Activated CD8-positive, alpha-beta memory T cell treated with anti-CD3 and anti-CD28 coated beads, Interleukin-2, amount 10 ng/mL, durations not matched to agents 7 days and 5 days (primary cell): ENCODE measurements at regions not wholly inside any gene's neighbourhood (a gene's known extent, or its start where the extent isn't known, plus 50 kb on each side); places are given as distances from the start of the nearest gene placed in this dataset.

Experiments
- ATAC-seq: fragments of 150-1000 bp; cut with Tn5 transposase; one replicate; pipeline ENCODE4 v1.10.0; 2021; ENCODE audit warnings: moderate library complexity
- CTCF ChIA-PET: fragments of 350-600 bp; sonication (Branson Sonifier 250); formaldehyde crosslinking; loops from one replicate; lab custom pipeline; 2021; ENCODE audit warnings: antibody characterized with exemption; lab: Charles Lee
- DNase-seq: peaks from one replicate; pipeline ENCODE4 v3.0.0-alpha.2; 2020
- H3K27ac Mint-ChIP-seq: one replicate; pipeline ENCODE4 v1.8.0; 2021; ENCODE audit warnings: mild to moderate bottlenecking, mixed read lengths
- H3K27me3 Mint-ChIP-seq: one replicate; pipeline ENCODE4 v1.8.0; 2021; ENCODE audit warnings: mixed read lengths
- H3K36me3 Mint-ChIP-seq: one replicate; pipeline ENCODE4 v1.8.0; 2021; ENCODE audit warnings: mild to moderate bottlenecking, mixed read lengths
- H3K4me1 Mint-ChIP-seq: one replicate; pipeline ENCODE4 v1.8.0; 2021; ENCODE audit warnings: mixed read lengths
- H3K4me3 Mint-ChIP-seq: one replicate; pipeline ENCODE4 v1.8.0; 2021; ENCODE audit warnings: mild to moderate bottlenecking, moderate library complexity, mixed read lengths
- H3K9me3 Mint-ChIP-seq: one replicate; pipeline ENCODE4 v1.8.0; 2022; ENCODE audit warnings: low read depth, mixed read lengths

DNA sequence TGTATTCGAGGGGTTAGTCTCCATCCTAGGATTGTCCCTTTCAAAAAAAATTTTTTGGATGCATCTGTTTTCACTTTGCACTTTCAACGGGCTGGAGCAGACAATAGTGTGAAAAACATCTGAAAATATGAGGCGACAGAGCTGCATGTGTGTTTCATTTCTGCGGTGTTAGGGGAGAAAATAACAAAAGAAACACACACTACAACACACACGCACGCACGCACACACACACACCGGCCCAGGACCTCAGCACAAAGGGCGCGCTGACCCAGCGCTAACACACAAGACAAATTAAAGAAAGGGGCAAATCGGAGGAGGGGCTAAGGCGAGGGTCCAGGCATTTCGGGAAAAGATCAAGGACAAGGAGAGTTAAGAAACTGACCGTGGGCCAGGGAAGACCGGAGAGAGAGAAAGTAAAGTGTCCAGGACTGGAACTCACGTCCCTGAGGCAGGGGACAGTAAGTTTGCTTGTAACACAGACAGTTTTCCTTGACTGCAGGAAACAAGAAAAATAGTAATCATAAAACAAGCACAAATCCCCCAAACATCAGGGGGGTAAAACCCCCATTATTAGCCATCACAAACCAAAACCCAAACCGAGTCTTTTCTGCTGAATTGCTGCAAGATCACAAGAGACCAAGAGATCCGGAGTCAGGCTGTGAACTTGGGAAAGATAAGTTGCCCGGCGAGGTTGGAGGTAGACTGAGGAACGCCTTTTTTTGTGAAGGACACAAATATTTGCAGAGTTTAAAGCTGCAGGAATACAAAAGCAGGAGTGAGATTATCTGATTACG lies 302.1 kb downstream of the PARP8 start:
- Mint-ChIP-seq H3K27ac (peak overlapping the region; percentile 2), H3K36me3 (no peaks in the 10 kb centered on the region), H3K9me3 (no peaks in the 10 kb centered on the region), H3K27me3 (peaks cover 85% of the 10 kb centered on the region), H3K4me3 (peak overlapping the region; percentile 75), H3K4me1 (peaks cover 48% of the 10 kb centered on the region)
- CTCF ChIA-PET = no interaction called here
- DNase-seq (no peak), ATAC-seq (no peak)

DNA sequence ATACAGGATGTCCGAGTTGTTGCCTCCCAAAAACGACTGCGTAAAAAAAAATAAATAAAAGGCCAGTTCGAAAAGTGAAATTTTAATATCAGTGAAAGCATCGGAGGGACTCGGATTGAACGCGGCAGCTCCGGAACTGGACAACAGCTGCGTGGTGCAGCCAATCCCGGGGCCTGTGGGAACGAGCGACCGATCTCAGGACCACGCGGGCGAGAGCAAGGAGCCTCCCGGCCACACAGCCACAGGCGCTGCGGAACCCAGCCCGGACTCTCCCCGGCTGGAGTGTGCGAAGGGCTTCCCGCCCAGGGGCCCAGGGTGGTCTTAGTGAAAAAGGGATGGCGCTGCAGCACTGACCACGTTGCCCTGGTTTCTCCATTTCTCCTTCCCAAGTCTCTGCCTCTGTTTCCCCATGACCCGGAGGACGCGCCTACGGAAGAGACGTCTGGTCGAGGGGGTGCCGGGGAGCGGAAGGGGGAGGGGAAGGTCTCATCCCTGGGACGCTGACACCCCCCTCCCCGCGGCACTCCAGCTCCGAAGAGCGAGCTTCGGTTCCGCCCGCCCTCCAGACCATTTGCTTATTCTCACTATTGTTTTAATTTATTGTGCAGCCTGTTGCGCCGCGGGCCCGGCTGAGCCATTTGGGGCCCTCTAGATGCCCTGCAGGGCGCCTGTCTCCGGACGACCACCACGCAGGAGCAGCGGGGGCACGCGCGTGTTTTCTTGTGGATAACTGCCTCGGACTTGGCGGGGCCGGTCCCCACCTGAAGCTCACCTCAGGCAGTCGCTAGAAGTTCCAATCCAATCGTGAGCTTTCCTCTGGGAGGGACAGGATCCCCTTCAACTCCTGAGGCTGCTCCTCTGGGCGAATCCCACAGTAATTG lies 303.0 kb downstream of the PARP8 start:
- Mint-ChIP-seq H3K9me3 (no peaks in the 10 kb centered on the region), H3K36me3 (no peaks in the 10 kb centered on the region), H3K4me3 (peak overlapping the region; percentile 75), H3K27ac (peak overlapping the region; percentile 2), H3K4me1 (peaks cover 41% of the 10 kb centered on the region), H3K27me3 (peaks cover 78% of the 10 kb centered on the region)
- ATAC-seq = no peak
- CTCF ChIA-PET = no interaction called here
- no peak for DNase-seq

DNA sequence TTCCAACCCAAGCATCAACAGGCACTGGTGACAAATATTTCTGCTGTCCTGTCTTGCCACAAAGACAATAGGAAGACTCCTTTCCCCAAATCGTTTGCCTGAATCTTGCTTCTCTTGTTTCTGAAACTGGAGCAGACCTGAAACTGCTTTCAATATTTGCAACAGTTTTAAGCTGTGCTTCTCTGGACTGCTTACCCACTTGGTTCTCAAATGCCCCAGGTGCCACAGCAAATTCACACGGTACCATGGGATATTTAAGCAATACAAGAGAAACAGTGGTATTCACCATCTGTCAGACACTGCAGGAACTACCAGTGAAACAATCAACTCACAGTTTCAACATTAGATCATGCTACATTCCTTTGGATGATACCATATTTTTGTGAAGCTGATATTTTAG lies 309.4 kb downstream of the PARP8 start:
- no peak overlapping the region for H3K4me3 Mint-ChIP-seq
- H3K36me3 Mint-ChIP-seq = no peaks in the 10 kb centered on the region
- no peaks in the 10 kb centered on the region for H3K9me3 Mint-ChIP-seq
- H3K4me1 Mint-ChIP-seq = no peaks in the 10 kb centered on the region
- no peak overlapping the region for H3K27ac Mint-ChIP-seq
- no peak for ATAC-seq
- peaks cover 32% of the 10 kb centered on the region for H3K27me3 Mint-ChIP-seq
- no peak for DNase-seq
- CTCF ChIA-PET = no interaction called here

GRCh38 chr5:50978924-50979323 lies 312.5 kb downstream of the PARP8 start:
- H3K9me3 Mint-ChIP-seq = no peaks in the 10 kb centered on the region
- H3K27me3 Mint-ChIP-seq = peaks cover 24% of the 10 kb centered on the region
- no peak overlapping the region for H3K27ac Mint-ChIP-seq
- no peak overlapping the region for H3K4me3 Mint-ChIP-seq
- H3K4me1 Mint-ChIP-seq = no peaks in the 10 kb centered on the region
- CTCF ChIA-PET = interaction anchor here (1.2 kb wide), 1 partner anchor 20 kb away, joined by 3 read pairs; no protein-coding TSS in a partner anchor
- ATAC-seq = no peak
- no peaks in the 10 kb centered on the region for H3K36me3 Mint-ChIP-seq
- DNase-seq = no peak

- peaks cover 15% of the 10 kb centered on the region for H3K27me3 Mint-ChIP-seq
- no peak overlapping the region for H3K27ac Mint-ChIP-seq
- DNase-seq = no peak
- no peaks in the 10 kb centered on the region for H3K9me3 Mint-ChIP-seq
- CTCF ChIA-PET = interaction anchor here (1.8 kb wide), 1 partner anchor 21 kb away, joined by 5 read pairs; no protein-coding TSS in a partner anchor
- no peak overlapping the region for H3K4me3 Mint-ChIP-seq
- no peak for ATAC-seq
- no peaks in the 10 kb centered on the region for H3K36me3 Mint-ChIP-seq
- no peaks in the 10 kb centered on the region for H3K4me1 Mint-ChIP-seq
Observed at GRCh38 chr5:50984640-50985039, 318.2 kb downstream of the PARP8 start.

- H3K4me3 Mint-ChIP-seq = no peak overlapping the region
- H3K36me3 Mint-ChIP-seq = no peaks in the 10 kb centered on the region
Observed at GRCh38 chr5:50990296-50990924, 324.0 kb downstream of the PARP8 start.

DNA sequence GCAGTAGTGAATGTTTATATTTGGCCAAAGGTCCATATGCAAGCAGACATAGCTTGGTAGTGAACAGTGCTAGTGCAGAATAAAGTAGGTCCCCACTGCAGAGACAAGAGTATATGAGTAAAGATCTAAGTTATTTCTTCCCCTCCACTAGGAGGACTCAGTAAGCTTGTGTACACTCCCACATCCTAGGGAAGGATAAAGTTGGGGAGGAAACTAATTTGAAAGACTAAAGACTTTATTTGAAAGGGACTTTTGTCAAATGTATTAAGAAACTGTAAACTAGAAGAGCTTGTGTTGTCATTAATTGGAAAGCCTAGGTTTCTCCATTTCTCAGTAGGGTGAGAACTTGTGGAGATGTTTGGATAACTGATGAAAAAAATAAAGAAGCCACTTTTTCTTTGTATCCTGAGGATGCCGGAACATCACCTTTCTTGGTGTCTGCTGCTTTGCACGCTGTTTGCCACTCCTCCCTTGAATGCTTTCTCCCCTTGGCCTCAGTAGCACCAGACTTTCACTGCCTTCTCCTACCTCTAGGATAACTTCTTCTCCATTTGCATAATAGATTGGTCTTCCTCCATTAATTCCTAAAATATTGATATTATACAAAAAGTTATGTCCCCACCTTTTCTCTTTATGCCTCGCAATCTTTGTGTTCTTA lies 329.0 kb downstream of the PARP8 start:
- ATAC-seq (no peak), DNase-seq (no peak)
- Mint-ChIP-seq H3K9me3 (no peaks in the 10 kb centered on the region), H3K4me3 (no peak overlapping the region), H3K27ac (no peak overlapping the region), H3K4me1 (no peaks in the 10 kb centered on the region), H3K27me3 (peaks cover 5% of the 10 kb centered on the region), H3K36me3 (no peaks in the 10 kb centered on the region)
- CTCF ChIA-PET = no interaction called here

More at GRCh38 chr5:50990296-50990924, 324.0 kb downstream of the PARP8 start:
- Mint-ChIP-seq H3K27me3 (peaks cover 4% of the 10 kb centered on the region), H3K9me3 (no peaks in the 10 kb centered on the region), H3K4me1 (no peaks in the 10 kb centered on the region), H3K27ac (no peak overlapping the region)
- DNase-seq = no peak
- CTCF ChIA-PET = no interaction called here
- ATAC-seq = no peak

- peaks cover 5% of the 10 kb centered on the region for H3K27me3 Mint-ChIP-seq
- ATAC-seq = no peak
- no peak overlapping the region for H3K27ac Mint-ChIP-seq
- H3K36me3 Mint-ChIP-seq = no peaks in the 10 kb centered on the region
- no peak for DNase-seq
- no peak overlapping the region for H3K4me3 Mint-ChIP-seq
- CTCF ChIA-PET = no interaction called here
- H3K9me3 Mint-ChIP-seq = no peaks in the 10 kb centered on the region
- H3K4me1 Mint-ChIP-seq = no peaks in the 10 kb centered on the region
Observed at GRCh38 chr5:51001227-51001923, 334.9 kb downstream of the PARP8 start.

DNA sequence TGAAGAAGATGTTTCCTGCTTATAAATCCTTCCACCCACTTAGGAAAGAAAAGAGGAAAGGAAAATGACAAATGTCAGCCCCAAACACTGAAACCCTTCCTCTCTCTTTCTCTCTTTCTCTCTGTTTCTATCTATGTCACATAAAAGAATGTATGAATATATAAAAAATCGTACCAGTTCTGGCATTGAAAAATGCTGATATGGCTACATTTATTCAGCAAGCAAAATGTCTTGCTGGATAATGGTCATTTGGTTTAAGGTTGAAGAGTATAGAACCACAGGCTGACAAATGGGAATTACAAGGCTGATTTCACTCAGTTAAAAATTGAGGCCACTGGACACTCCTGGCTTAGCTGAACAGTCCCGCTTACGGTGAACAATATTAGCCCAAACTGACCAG lies 335.9 kb downstream of the PARP8 start:
- H3K36me3 Mint-ChIP-seq = no peaks in the 10 kb centered on the region
- peaks cover 3% of the 10 kb centered on the region for H3K27me3 Mint-ChIP-seq
- H3K27ac Mint-ChIP-seq = no peak overlapping the region
- CTCF ChIA-PET = no interaction called here
- no peak overlapping the region for H3K4me3 Mint-ChIP-seq
- H3K9me3 Mint-ChIP-seq = no peaks in the 10 kb centered on the region
- no peaks in the 10 kb centered on the region for H3K4me1 Mint-ChIP-seq
- ATAC-seq (no peak), DNase-seq (no peak)

GRCh38 chr5:51013036-51013435 lies 346.6 kb downstream of the PARP8 start:
- DNase-seq = no peak
- Mint-ChIP-seq H3K9me3 (no peaks in the 10 kb centered on the region), H3K36me3 (no peaks in the 10 kb centered on the region), H3K27ac (no peak overlapping the region), H3K4me1 (no peaks in the 10 kb centered on the region), H3K4me3 (no peak overlapping the region), H3K27me3 (no peaks in the 10 kb centered on the region)
- ATAC-seq = no peak
- CTCF ChIA-PET = no interaction called here

DNA sequence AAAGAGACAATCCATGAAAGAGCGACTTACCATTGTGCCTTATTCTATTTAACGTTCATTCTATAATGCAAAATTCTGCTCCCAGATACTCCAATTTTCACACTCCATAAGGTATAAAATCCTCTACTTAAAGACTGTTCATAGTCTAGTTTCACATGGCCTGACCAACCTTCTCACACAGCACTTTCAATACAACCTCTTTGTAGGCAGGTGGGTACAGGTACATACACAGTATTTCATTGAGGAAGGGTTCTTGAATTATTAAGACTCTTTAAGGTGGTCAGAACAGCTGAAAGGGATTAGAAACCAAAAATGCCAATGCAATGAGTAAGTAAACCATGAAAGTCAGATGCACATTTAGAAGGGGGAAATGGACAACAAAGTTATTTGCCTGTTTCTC lies 352.0 kb downstream of the PARP8 start:
- no peak overlapping the region for H3K4me3 Mint-ChIP-seq
- no peaks in the 10 kb centered on the region for H3K9me3 Mint-ChIP-seq
- no peaks in the 10 kb centered on the region for H3K4me1 Mint-ChIP-seq
- no peaks in the 10 kb centered on the region for H3K36me3 Mint-ChIP-seq
- H3K27ac Mint-ChIP-seq = no peak overlapping the region
- H3K27me3 Mint-ChIP-seq = no peaks in the 10 kb centered on the region
- CTCF ChIA-PET = no interaction called here
- DNase-seq (no peak), ATAC-seq (no peak)

DNA sequence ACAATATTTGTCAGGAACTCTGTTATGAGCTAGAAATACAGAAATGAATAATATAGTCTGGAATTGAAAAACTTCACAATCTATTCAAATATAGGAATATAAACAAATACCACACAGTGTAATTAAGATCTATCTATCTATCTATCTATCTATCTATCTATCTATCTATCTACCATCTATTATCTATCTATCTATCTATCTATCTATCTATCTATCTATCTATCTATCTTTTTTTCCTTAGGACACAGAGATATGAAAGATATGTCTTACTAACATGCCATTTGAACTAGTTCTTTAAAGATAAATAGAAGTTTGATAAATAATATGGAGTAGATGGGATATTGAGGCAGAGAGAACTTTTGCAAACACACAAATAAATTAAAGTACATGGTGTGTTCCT lies 357.8 kb downstream of the PARP8 start:
- CTCF ChIA-PET = no interaction called here
- H3K4me3 Mint-ChIP-seq = no peak overlapping the region
- DNase-seq (no peak), ATAC-seq (no peak)
- no peaks in the 10 kb centered on the region for H3K27me3 Mint-ChIP-seq
- no peaks in the 10 kb centered on the region for H3K9me3 Mint-ChIP-seq
- H3K27ac Mint-ChIP-seq = no peak overlapping the region
- H3K36me3 Mint-ChIP-seq = no peaks in the 10 kb centered on the region
- no peaks in the 10 kb centered on the region for H3K4me1 Mint-ChIP-seq

GRCh38 chr5:51027271-51027670 lies 356.0 kb upstream of the ISL1 start:
- Mint-ChIP-seq H3K36me3 (no peaks in the 10 kb centered on the region), H3K4me1 (no peaks in the 10 kb centered on the region), H3K4me3 (no peak overlapping the region), H3K27ac (no peak overlapping the region), H3K27me3 (no peaks in the 10 kb centered on the region), H3K9me3 (no peaks in the 10 kb centered on the region)
- ATAC-seq = no peak
- CTCF ChIA-PET = no interaction called here
- DNase-seq = no peak
